ENCODE measurements at regions not wholly inside any gene's neighbourhood (a gene's known extent, or its start where the extent isn't known, plus 50 kb on each side); places are given as distances from the start of the nearest gene placed in this dataset.
"Not testable (repeated sequence)": the region's sequence is repeated elsewhere in the genome, so short reads cannot be mapped to it uniquely, and the experiment has no call there.

DNA sequence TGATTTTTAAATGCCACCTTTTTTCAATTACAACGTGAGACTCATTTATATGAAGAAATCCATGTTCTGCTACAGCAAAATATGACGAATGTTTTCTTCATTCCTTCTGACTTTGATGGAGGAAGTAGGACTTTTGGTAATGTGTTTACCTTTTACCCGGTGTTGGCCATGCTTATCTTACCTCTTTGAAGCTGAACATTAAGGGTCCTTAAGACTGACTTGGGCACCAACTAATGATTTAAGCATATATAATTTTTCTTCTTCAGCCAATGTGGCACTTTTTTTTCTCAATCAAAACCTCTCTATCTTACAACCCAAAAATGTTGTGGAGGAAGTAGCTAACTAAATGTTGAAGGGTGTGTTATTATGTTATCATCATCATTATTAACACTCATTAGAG lies 337.5 kb downstream of the EPHA7 start:
- DNase-seq = no peak

DNA sequence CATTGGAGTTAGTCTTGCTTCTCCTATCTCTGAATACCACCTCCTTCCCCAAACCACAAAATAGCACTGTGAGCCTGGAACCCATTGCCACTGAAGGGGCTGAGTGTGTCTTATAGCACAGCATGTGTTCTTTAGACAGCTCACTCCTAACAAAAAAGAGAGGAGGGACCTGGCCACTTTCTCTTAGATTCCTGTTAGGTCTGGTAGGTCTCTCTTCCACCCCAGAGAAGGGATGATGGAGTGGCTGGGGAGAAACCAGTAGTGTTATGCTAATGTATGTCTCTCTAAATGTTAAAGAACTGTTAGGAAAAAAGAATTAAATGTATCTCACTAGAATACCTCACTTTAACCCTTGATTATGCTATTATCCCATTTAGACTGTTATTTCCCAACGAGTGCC lies 340.3 kb downstream of the EPHA7 start:
- DNase-seq = no peak

GRCh38 chr6:93073811-93074210 lies 345.5 kb downstream of the EPHA7 start:
- DNase-seq = no peak

DNA sequence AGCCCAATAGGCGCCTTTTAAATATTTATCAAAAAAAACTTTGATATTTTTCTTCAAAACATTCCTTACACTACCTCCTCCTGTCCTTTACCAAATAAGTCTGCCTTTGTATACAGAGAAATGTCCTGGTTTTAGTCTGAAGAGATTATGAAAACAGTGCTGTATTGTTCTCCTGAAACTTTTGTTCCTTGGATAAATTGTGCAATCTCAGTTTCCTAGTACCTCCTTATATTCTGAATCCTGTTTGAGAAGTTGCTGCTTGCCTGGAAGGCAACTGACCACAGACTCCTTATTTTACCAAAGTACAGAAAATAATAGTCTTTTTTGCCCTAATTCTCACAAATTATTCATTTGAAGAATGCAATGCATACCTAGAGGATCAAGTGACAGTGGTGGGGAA lies 349.5 kb downstream of the EPHA7 start:
- DNase-seq = no peak

DNA sequence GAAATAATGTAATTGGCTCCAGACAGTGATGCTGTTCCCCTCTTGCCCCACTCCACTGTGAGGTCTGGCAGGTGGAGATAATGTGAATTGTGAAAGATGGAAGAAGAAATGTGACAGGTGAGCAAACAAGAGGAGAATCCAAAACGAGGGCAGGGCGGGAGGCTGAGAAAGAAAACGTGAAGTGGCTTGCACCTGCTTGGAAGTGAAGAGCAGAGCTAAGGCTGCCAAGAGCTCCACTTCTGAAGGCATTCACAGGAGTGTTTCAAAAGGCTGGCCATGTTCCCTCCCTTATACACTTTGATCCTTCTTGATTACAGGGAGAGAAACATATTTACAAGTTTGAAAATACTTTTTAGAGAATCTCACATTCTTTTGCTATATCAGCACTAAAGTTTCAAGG lies 359.4 kb downstream of the EPHA7 start:
- no peak for DNase-seq

- no peak for DNase-seq
Observed at GRCh38 chr6:93057584-93057983, 361.8 kb downstream of the EPHA7 start.

DNA sequence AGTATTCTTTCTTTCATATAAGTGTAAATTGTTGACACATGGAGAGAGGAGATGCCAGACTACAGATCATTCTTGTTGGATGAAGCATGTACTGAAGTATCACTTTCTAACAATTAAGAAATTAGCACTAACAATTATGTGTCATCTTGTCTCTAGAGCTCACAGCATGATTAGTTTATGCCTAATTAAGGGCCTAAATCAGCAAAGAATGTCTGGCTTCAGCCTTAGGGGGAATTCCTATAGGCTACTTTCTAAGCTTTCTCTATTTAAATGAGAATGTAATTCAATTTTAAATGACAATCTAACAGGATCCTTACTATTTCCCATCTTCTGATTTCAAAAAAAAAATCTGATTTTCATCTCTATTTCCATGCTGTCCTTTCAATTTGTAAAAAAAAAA lies 371.0 kb downstream of the EPHA7 start:
- DNase-seq = no peak

GRCh38 chr6:93047033-93047432 lies 372.3 kb downstream of the EPHA7 start:
- no peak for DNase-seq

- DNase-seq = no peak
Observed at GRCh38 chr6:93045156-93045555, 374.2 kb downstream of the EPHA7 start.

DNA sequence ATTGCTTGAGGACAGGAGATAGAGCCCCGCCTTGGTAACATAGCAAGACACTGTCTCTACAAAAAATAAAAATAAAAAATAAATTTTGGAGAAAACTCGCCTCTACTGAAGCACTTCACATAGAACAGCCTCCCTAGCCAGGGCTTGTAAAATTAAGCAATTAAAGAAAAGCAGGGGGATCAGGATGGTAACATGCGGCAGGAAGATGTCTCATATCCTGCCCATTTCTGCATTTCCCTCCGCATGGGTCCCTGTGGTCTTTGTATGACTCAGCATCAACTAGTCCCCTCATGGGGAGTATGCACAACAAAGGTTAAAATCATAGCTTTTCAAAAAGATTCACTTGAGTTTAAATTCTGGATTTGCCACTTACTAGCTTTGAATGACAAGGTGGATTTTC lies 379.0 kb downstream of the EPHA7 start:
- DNase-seq = peak; percentile 58

DNA sequence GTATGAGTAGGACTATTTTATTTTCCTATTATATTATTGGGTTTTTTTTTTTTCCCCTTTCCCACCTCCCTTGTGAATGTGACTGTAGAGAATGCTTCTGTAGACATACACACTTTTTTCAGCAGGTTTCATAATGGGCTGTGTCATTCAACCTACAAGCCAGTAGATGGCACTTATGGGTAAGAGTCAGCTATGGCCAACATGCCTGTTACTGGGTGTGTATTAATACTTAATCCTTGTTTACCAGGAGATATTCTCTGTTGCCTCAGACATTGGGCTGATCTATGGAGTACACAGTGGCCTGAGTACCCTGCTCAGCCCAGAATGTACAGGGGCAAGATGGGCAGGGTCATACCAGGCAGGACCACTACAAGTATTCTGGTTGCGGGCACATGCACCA lies 382.5 kb downstream of the EPHA7 start:
- DNase-seq = peak; percentile 20

DNA sequence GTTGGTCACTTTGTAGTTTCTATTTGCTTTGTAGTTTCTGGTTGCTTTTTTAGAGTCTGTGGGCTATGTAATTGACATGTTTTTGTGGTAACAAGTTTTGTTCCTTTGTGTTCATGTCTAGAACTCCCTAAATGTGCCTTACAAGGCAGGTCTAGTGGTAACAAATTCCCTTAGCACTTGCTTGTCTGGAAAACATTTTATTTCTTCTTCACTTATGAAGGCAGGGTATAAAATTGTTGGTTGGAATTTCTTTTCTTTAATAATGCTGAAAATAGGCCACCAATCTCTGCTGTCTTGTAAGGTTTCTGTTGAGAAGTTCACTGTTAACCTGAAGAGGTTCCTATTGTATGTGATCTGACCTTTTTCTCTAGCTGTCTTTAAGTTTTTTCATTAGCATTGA lies 383.6 kb downstream of the EPHA7 start:
- DNase-seq = no peak

DNA sequence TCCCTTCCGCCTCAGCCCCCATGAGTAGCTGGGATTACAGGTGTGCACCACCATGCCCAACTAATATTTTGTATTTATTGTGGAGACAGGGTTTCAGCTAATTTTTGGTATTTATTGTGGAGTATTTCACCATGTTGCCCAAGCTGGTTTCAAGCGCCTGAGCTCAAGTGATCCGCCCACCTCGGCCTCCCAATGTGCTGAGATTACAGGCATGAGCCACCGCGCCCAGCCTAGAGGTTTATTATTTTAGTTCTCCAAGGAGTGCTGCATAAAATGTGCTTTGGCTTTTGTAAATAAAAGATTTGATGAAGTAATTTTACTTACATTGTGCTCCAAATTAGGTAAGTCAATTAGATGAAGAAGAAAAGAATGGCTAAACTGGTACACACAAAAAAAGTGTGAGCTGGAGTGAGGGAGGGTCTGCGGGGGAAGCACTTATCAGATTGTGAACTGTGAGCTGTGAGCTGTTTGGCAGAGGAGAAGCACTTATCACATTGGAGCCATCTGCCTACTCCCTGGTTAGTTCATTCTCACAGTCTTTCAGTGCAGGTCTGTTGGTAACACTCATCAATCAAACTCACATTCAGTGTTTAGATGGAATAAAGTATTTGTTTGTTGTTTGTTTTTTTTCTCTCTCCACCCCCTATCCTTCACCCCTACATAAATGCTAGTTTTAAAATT lies 398.0 kb downstream of the EPHA7 start:
- DNase-seq = no peak

- no peak for DNase-seq
Observed at GRCh38 chr6:93017626-93018025, 401.7 kb downstream of the EPHA7 start.

GRCh38 chr6:93017213-93017612 lies 402.1 kb downstream of the EPHA7 start:
- DNase-seq = no peak

DNA sequence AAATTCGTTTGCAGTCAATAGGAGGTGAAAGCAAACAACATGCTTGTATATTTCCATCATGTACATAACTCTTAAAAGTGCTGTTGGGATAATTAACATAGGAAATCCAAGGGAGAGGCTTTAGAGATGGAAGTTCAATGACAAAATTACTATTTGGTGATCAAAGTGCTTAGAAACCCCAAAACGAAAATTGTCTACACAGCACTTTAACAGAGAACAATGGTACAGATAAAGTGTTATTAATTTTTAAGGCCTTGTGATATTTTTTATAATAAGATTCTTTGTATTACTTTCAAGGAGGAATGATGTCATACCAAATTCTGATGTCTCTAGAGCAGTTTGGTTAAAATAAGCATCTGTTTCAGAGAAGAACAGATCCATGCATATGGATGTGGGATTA lies 406.3 kb downstream of the EPHA7 start:
- no peak for DNase-seq

DNA sequence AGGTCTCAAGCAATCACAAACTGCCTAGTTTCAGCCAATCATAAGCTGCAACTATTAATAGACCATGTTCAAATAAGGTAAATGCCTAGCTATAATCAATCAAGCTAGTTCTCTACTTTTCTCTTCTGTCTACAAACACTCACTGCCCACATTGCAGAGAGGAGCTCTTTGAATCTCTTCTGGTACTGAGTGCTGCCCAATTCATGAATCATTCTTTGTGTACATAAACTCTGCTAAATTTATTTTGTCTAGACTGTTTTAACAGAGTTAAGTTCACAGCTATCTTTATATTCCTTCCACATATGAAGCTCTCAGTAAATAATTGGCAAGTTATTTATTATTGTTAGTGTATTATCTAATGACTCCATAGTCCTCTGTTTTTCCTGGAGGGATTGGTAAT lies 411.0 kb downstream of the EPHA7 start:
- DNase-seq = no peak

DNA sequence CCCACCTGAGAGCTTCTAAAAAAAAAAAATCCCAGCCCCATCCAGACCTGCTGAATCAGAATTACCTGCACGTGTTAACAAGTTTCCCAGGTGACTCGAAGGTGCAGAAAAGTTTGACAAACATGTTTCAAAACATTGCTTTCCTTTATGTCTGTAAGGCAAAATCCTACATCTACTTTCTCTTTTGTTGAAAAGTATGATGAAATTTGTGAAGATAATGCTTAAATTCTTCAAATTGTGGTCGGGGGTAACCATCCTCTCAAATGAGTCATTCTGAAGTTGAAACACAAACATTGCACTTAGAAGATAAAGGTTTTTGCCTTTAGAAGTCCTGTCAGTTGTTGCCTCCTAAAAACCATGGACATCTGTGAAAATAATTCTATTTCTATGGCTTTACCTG lies 429.7 kb downstream of the EPHA7 start:
- DNase-seq = no peak

- peak; percentile 9 for DNase-seq
Observed at GRCh38 chr6:92979281-92979680, 440.1 kb downstream of the EPHA7 start.

DNA sequence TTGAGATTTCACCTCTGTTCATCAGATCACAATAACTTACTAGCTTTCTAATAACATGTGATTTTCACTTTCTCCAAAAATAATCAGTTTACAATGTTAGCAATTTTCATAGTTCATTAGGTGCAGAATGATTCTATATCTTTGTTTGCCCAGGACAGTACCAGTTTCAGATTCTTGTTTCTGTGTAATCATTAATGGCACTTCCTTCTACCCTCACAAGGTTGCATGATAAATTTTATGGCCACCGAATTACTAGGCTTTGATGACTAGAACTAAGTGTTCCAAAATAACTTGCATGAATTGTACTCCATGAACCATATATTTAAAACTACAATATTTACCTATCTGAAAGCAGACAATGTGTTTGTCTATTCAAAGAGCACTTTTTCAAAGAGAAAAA lies 442.3 kb downstream of the EPHA7 start:
- DNase-seq = no peak

DNA sequence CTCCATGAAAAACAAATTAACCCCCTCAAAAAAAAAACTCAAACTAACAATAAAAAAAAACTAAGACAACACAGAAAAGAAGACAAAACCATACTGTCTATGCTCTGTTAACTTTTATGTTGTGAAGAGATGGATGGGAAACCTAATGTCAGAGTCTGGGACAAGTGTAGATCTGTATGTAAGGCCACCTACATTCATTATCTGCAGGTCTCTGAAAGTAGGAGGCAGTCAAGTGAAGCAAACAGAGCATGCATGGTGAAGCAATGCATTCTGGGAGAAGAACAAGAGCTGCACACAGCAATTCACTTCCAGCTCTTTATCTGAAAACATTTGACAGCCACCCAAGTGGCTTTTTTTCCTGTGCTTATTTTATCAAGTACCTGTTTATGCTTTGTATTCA lies 452.0 kb downstream of the EPHA7 start:
- no peak for DNase-seq

GRCh38 chr6:92962846-92963245 lies 456.5 kb downstream of the EPHA7 start:
- DNase-seq = no peak

- not testable (repeated sequence) for DNase-seq
Observed at GRCh38 chr6:92952111-92952510, 467.2 kb downstream of the EPHA7 start.

DNA sequence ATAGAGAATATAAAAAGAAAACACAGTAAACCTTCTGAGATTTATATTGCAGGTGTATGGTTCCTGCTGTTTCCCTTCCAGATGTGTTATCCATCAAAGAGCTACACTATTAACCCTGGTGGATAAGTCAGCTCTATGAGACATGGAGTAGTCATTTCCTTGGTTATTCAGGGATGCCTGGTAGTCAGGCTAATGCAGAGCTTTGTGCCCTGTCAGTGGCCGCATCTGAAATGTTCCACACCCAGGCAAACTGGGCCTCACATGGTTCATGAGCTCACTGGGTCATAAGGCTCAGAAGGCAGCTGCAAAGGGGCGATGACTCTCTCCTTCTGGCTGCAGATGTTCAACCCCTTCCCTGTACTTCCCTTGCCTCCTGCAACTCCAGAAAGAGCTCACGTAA lies 473.6 kb downstream of the EPHA7 start:
- DNase-seq = no peak

DNA sequence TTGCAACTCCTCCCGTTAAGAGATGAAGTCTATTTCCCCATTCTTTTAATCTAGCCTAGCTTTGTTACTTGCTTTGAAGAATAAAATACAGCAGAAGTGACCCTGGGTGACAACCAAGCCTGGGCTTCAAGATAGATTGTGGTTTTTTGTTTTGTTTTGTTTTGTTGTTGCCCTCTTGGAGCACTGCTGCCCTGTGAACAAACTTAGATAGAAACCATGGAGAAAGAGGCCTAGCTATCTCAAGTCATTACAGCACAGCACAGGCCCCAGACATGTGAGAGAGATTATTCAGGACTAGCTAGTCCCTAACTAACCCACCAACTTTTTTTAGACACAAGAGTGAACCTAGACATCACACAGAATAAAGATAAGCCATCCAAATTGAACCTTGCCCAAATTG lies 475.2 kb downstream of the EPHA7 start:
- DNase-seq = no peak

DNA sequence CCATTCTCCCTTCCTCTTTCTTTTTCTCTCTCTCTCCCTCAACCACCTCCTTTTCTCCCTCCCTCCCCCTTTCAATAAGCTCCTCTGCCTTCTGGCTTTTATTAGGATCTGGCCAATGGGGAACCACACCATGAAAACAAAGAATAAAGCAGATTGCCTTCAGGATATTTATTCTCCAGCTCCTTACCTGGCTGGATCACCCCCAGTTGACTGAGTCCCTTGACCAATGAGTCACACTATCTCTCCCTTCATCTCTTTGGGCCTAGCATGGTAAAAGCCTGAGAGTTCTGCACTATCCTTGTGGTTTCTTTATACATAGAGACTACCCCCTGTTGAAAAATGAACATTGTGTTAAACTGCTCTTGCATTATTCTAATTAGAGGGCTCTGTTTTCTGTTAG lies 476.8 kb downstream of the EPHA7 start:
- no peak for DNase-seq

All from fibroblast of upper back skin (primary cell).